MG63 (cell line): ENCODE measurements at regions not wholly inside any gene's neighbourhood (a gene's known extent, or its start where the extent isn't known, plus 50 kb on each side); places are given as distances from the start of the nearest gene placed in this dataset.

Experiments used
- DNase-seq: peaks from one replicate; pipeline ENCODE4 v3.0.0-alpha.2; 2020
- H3K27me3 ChIP-seq: fragments of 250-450 bp; sonication (Bioruptor Pico); 2 replicates; pipeline ENCODE4 v1.5.1; 2020; ENCODE audit warnings: mild to moderate bottlenecking, moderate library complexity
- H3K36me3 ChIP-seq: fragments of 250-450 bp; sonication (Bioruptor Pico); 2 replicates; pipeline ENCODE4 v1.5.1; 2020; ENCODE audit warnings: mild to moderate bottlenecking, moderate library complexity
- H3K4me3 ChIP-seq: fragments of 250-450 bp; sonication (Bioruptor Pico); 2 replicates; pipeline ENCODE4 v1.5.1; 2020; ENCODE audit warnings: mild to moderate bottlenecking, moderate library complexity
- H3K9me3 ChIP-seq: fragments of 250-450 bp; sonication (Bioruptor Pico); 2 replicates; pipeline ENCODE4 v1.5.1; 2020; ENCODE audit warnings: mild to moderate bottlenecking, moderate library complexity

GRCh38 chr2:211068108-211068780 is 511.8 kb downstream of the CPS1 start:
- Histone ChIP-seq H3K4me3 (no peak overlapping the region), H3K36me3 (no peaks in the 10 kb centered on the region), H3K27me3 (no peaks in the 10 kb centered on the region), H3K9me3 (no peaks in the 10 kb centered on the region)
- no peak for DNase-seq

- H3K9me3 ChIP-seq: no peaks in the 10 kb centered on the region
- H3K36me3 ChIP-seq: no peaks in the 10 kb centered on the region
- H3K27me3 ChIP-seq: no peaks in the 10 kb centered on the region
- no peak overlapping the region for H3K4me3 ChIP-seq
- no peak for DNase-seq
Measured at GRCh38 chr2:211070547-211070946, 514.1 kb downstream of the CPS1 start.

GRCh38 chr2:211077216-211077767 is 520.9 kb downstream of the CPS1 start:
- Histone ChIP-seq H3K4me3 (no peak overlapping the region), H3K27me3 (no peaks in the 10 kb centered on the region), H3K9me3 (no peaks in the 10 kb centered on the region), H3K36me3 (no peaks in the 10 kb centered on the region)
- no peak for DNase-seq

- Histone ChIP-seq H3K9me3 (no peaks in the 10 kb centered on the region), H3K27me3 (no peaks in the 10 kb centered on the region), H3K4me3 (no peak overlapping the region), H3K36me3 (no peaks in the 10 kb centered on the region)
- DNase-seq: no peak
Measured at GRCh38 chr2:211084352-211084751, 528.0 kb downstream of the CPS1 start.

- Histone ChIP-seq H3K9me3 (no peaks in the 10 kb centered on the region), H3K4me3 (no peak overlapping the region), H3K36me3 (no peaks in the 10 kb centered on the region), H3K27me3 (no peaks in the 10 kb centered on the region)
- DNase-seq: no peak
Measured at GRCh38 chr2:211085056-211085680, 528.8 kb downstream of the CPS1 start.

- DNase-seq: no peak
- Histone ChIP-seq H3K36me3 (no peaks in the 10 kb centered on the region), H3K9me3 (no peaks in the 10 kb centered on the region), H3K4me3 (no peak overlapping the region), H3K27me3 (no peaks in the 10 kb centered on the region)
Measured at GRCh38 chr2:211086049-211086448, 529.6 kb downstream of the CPS1 start.

GRCh38 chr2:211089127-211089526 is 532.7 kb downstream of the CPS1 start:
- no peak overlapping the region for H3K4me3 ChIP-seq
- H3K9me3 ChIP-seq: no peaks in the 10 kb centered on the region
- DNase-seq: no peak
- no peaks in the 10 kb centered on the region for H3K36me3 ChIP-seq
- H3K27me3 ChIP-seq: no peaks in the 10 kb centered on the region

GRCh38 chr2:211093743-211094303 is 537.4 kb downstream of the CPS1 start:
- Histone ChIP-seq H3K9me3 (no peaks in the 10 kb centered on the region), H3K36me3 (no peaks in the 10 kb centered on the region), H3K27me3 (no peaks in the 10 kb centered on the region), H3K4me3 (no peak overlapping the region)
- no peak for DNase-seq

GRCh38 chr2:211103989-211104388 is 547.6 kb downstream of the CPS1 start:
- Histone ChIP-seq H3K36me3 (no peaks in the 10 kb centered on the region), H3K9me3 (no peaks in the 10 kb centered on the region), H3K4me3 (no peak overlapping the region), H3K27me3 (no peaks in the 10 kb centered on the region)
- peak; percentile 17 for DNase-seq

- Histone ChIP-seq H3K36me3 (no peaks in the 10 kb centered on the region), H3K27me3 (no peaks in the 10 kb centered on the region), H3K9me3 (no peaks in the 10 kb centered on the region), H3K4me3 (no peak overlapping the region)
- DNase-seq: no peak
Measured at GRCh38 chr2:211113334-211114175, 557.2 kb downstream of the CPS1 start.

- no peaks in the 10 kb centered on the region for H3K36me3 ChIP-seq
- peak; percentile 59 for DNase-seq
- H3K27me3 ChIP-seq: no peaks in the 10 kb centered on the region
- no peaks in the 10 kb centered on the region for H3K9me3 ChIP-seq
- no peak overlapping the region for H3K4me3 ChIP-seq
Measured at GRCh38 chr2:211114826-211115455, 558.5 kb downstream of the CPS1 start.

GRCh38 chr2:211117026-211117425 is 560.6 kb downstream of the CPS1 start:
- H3K36me3 ChIP-seq: no peaks in the 10 kb centered on the region
- no peak overlapping the region for H3K4me3 ChIP-seq
- H3K9me3 ChIP-seq: no peaks in the 10 kb centered on the region
- no peaks in the 10 kb centered on the region for H3K27me3 ChIP-seq
- no peak for DNase-seq

GRCh38 chr2:211126256-211126655 is 569.9 kb downstream of the CPS1 start:
- no peak for DNase-seq

GRCh38 chr2:211127501-211127900 is 571.1 kb downstream of the CPS1 start:
- no peaks in the 10 kb centered on the region for H3K27me3 ChIP-seq
- no peaks in the 10 kb centered on the region; the same call in 1 of the 2 replicates for H3K36me3 ChIP-seq
- H3K9me3 ChIP-seq: no peaks in the 10 kb centered on the region; the same call in 1 of the 2 replicates
- no peak overlapping the region for H3K4me3 ChIP-seq
- DNase-seq: no peak

More at GRCh38 chr2:211126256-211126655, 569.9 kb downstream of the CPS1 start:
- H3K9me3 ChIP-seq: no peaks in the 10 kb centered on the region; the same call in 1 of the 2 replicates
- H3K27me3 ChIP-seq: no peaks in the 10 kb centered on the region
- H3K4me3 ChIP-seq: no peak overlapping the region
- H3K36me3 ChIP-seq: no peaks in the 10 kb centered on the region; the same call in 1 of the 2 replicates

GRCh38 chr2:211128287-211128686 is 571.9 kb downstream of the CPS1 start:
- no peak for DNase-seq
- Histone ChIP-seq H3K36me3 (no peaks in the 10 kb centered on the region; the same call in 1 of the 2 replicates), H3K27me3 (no peaks in the 10 kb centered on the region), H3K9me3 (no peaks in the 10 kb centered on the region; the same call in 1 of the 2 replicates), H3K4me3 (no peak overlapping the region)

GRCh38 chr2:211129798-211130197 is 573.4 kb downstream of the CPS1 start:
- H3K4me3 ChIP-seq: no peak overlapping the region
- no peaks in the 10 kb centered on the region for H3K9me3 ChIP-seq
- no peaks in the 10 kb centered on the region for H3K27me3 ChIP-seq
- H3K36me3 ChIP-seq: no peaks in the 10 kb centered on the region; the same call in 1 of the 2 replicates
- no peak for DNase-seq
